Ascending aorta (tissue), 2 donors: ENCODE measurements at regions not wholly inside any gene's neighbourhood (a gene's known extent, or its start where the extent isn't known, plus 50 kb on each side); places are given as distances from the start of the nearest gene placed in this dataset.

Source experiments
- DNase-seq, 2 donors: peaks; one replicate each; pipeline ENCODE4 v3.0.0-alpha.2; 2019; ENCODE audit warnings: low spot score in 2 of 2
- H3K27ac ChIP-seq, 2 donors: fragments of 200-600 bp; sonication (generic); one replicate each; pipeline ENCODE4 v1.5.1; 2016 to 2017; ENCODE audit warnings: mild to moderate bottlenecking in 1 of 2
- H3K27me3 ChIP-seq: fragments of 200-600 bp; sonication (generic); one replicate; pipeline ENCODE4 v1.5.1; 2017
- H3K36me3 ChIP-seq, 2 donors: fragments of 200-600 bp; sonication (generic); one replicate each; pipeline ENCODE4 v1.5.1; 2016
- H3K4me1 ChIP-seq, 2 donors: fragments of 200-600 bp; sonication (generic); one replicate each; pipeline ENCODE4 v1.5.1; 2016 to 2017; ENCODE audit warnings: mild to moderate bottlenecking in 1 of 2
- H3K4me3 ChIP-seq, 2 donors: fragments of 200-600 bp; sonication (generic); one replicate each; pipeline ENCODE4 v1.5.1; 2016 to 2017; ENCODE audit warnings: mild to moderate bottlenecking in 1 of 2
- H3K9me3 ChIP-seq, 2 donors: fragments of 200-600 bp; sonication (generic); one replicate each; pipeline ENCODE4 v1.5.1; 2016
- intact Hi-C: fragments of 100-400 bp; cut with DNase I; formaldehyde crosslinking; loops from one replicate; pipeline ENCODE4 v1.15.1; 2023
- TF ChIP-seq, protein P1 (sequence below), 3 experiments: fragments of 200-600 bp in 2 of 3; fragments of 450-650 bp in 1 of 3; sonication (generic) in 2 of 3; IDR thresholded peaks; one replicate each; pipeline ENCODE4 v1.5.1; 2016 to 2019; ENCODE audit warnings: antibody characterized with exemption in 3 of 3, mild to moderate bottlenecking in 1 of 3, moderate library complexity in 1 of 3

DNA sequence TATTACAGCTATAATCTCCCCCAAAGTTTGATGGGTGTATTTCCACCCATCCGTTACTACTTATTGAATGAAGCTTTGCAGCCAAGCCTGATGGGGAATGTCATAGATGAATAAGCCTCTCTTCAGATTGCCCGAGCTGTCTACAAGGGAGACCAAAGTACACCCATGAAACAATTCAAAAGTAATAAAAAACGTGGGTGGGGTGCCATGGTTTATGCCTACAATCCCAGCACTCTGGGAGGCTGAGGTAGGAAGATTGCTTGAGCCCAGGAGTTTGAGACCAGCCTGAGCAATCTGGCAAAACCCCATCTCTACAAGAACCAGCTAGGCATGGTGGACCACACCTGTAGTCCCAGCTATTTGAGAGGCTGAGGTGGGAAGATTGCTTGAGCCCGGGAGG, 419.2 kb downstream of the FGF9 start:
- Histone ChIP-seq H3K4me3 (no peak overlapping the region), H3K27me3 (no peaks in the 10 kb centered on the region), H3K27ac (no peak overlapping the region), H3K4me1 (peaks cover 0 to 10% of the 10 kb centered on the region in 2 donors), H3K9me3 (no peaks in the 10 kb centered on the region), H3K36me3 (no peaks in the 10 kb centered on the region)
- TF ChIP-seq, protein P1, sequence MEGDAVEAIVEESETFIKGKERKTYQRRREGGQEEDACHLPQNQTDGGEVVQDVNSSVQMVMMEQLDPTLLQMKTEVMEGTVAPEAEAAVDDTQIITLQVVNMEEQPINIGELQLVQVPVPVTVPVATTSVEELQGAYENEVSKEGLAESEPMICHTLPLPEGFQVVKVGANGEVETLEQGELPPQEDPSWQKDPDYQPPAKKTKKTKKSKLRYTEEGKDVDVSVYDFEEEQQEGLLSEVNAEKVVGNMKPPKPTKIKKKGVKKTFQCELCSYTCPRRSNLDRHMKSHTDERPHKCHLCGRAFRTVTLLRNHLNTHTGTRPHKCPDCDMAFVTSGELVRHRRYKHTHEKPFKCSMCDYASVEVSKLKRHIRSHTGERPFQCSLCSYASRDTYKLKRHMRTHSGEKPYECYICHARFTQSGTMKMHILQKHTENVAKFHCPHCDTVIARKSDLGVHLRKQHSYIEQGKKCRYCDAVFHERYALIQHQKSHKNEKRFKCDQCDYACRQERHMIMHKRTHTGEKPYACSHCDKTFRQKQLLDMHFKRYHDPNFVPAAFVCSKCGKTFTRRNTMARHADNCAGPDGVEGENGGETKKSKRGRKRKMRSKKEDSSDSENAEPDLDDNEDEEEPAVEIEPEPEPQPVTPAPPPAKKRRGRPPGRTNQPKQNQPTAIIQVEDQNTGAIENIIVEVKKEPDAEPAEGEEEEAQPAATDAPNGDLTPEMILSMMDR (IDR thresholded peaks at IDR 0.05), result no peak
- DNase-seq, result no peak
- intact Hi-C loops, result loop anchor here (2.0 to 10.0 kb wide), 3 partner anchors 19 to 1235 kb away; no protein-coding TSS in a partner anchor

DNA sequence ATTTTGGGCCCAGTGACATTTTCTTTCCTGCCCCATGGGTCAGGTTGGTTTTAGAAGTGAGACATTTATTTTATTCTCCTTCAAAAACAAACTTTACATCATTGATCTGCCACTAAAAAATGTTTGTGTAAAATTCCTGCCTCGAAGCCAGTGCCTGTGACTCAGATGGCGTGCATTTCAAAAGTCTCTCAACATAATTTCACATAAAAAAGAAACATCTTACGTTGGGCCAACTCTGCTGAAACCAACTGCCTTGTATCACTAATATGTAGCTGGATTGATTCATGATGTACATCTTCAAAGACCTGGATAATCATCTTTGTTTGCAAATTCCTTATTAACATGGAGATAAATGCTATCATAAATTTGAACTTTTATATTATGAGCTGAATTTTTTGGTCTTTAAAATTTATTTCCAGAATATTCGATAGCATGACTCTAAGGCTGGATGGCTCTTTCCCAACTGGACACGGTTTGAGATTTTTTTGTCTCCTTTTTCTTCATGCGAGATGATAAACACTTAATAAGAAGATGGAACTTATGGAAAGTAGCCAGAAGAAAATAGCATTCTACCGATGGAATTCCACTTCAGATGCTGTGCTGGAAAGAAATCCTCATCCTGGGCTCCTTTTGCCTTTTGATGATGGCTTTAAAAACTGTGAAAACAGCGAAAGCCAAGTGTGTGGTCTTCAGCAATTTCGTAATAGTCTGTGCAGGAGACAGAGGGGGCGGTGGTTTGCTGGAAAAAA, 420.5 kb downstream of the FGF9 start:
- Histone ChIP-seq H3K36me3 (no peaks in the 10 kb centered on the region), H3K27ac (peak overlapping the region in 1 of 2 donors; percentile 19), H3K4me3 (no peak overlapping the region), H3K4me1 (peaks cover 0 to 10% of the 10 kb centered on the region in 2 donors), H3K9me3 (no peaks in the 10 kb centered on the region), H3K27me3 (no peaks in the 10 kb centered on the region)
- intact Hi-C loops, result loop anchor here (2.0 to 10.0 kb wide), 3 partner anchors 17 to 1233 kb away; no protein-coding TSS in a partner anchor
- no peak for DNase-seq
- TF ChIP-seq, protein P1 (IDR thresholded peaks at IDR 0.05), result no peak

DNA sequence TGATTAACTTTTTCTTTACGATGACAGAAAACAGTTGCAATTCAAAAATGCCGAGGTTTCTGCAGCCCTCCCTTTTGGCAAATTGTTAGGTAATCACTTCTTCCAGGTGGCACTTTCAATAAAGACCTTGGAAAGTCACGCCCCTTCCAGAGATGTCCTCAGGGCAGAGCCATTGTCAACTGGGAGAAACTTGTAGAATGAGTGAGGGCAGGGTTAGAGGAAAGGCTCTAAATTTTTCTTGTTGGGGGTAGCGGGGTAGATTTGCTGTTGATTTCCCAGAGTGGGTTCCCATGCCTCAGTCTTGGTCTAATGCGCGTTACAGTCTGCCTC, 421.1 kb downstream of the FGF9 start:
- H3K27ac ChIP-seq, result no peak overlapping the region
- no peak for DNase-seq
- TF ChIP-seq, protein P1 (IDR thresholded peaks at IDR 0.05), result no peak
- H3K36me3 ChIP-seq, result no peaks in the 10 kb centered on the region
- H3K9me3 ChIP-seq, result no peaks in the 10 kb centered on the region
- H3K4me1 ChIP-seq, result peaks cover 0 to 10% of the 10 kb centered on the region in 2 donors
- no peak overlapping the region for H3K4me3 ChIP-seq
- intact Hi-C loops, result loop anchor here (2.0 to 10.0 kb wide), 3 partner anchors 17 to 1233 kb away; no protein-coding TSS in a partner anchor
- no peaks in the 10 kb centered on the region for H3K27me3 ChIP-seq

DNA sequence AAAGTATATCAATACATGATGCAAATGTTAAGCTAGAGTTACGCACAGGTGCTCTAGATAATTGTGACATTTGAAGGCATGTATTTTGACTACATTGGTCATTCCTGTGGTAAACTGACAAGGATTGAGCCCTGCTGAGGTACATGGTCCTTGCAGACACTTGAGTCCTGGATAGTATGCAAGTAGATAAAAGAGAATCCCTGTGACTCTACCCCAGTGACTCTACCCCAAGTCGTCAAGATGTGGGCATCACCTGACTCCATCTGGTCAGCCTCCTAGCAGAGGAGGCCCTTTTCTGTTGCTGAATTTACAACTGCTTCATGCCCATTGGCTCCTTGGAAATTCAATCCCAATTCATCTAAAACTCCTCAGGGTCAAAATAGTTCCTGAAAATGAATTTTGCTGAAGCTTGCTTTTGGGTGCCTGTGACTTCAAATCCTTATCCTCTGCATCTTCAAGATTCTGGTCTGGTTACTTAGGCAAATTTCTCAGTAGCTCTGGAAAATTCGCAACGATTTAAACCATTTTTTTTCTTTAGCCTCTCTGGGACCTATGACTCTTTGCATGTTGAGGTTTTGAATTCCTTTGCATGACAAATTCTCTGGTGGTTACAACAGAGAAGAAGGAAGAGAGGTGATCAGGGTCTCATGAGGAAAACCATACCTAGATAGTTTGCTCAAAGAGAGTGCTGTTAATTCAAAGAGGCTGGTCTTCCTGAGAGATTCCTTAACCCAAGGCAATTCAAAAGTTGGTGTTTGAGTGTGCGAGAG, 422.1 kb downstream of the FGF9 start:
- Histone ChIP-seq H3K36me3 (no peaks in the 10 kb centered on the region), H3K9me3 (no peaks in the 10 kb centered on the region), H3K27ac (no peak overlapping the region), H3K4me1 (peaks cover 0 to 10% of the 10 kb centered on the region in 2 donors), H3K4me3 (no peak overlapping the region), H3K27me3 (no peaks in the 10 kb centered on the region)
- intact Hi-C loops, result loop anchor here (10.0 kb wide), 1 partner anchor 1232 kb away; no protein-coding TSS in a partner anchor
- DNase-seq, result no peak
- TF ChIP-seq, protein P1 (IDR thresholded peaks at IDR 0.05), result no peak

DNA sequence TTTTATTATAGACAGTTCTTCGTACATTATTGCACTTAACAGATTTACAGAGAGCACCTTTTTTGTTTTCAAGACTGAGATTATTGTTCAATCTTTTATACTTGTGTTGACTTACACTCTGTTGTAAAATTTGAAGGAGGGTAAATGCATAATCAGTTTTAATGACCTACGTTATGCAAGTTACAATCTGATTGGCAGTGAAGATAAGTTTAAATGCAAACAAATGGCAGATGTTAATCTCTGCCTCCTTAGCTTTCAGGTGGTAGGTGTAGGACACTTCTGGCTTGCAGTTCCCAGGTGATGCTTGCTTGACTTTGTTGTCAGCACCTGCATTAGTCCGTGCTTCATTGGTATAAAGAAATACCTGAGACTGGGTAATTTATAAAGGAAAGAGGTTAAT, 424.9 kb downstream of the FGF9 start:
- intact Hi-C loops, result loop anchor here (10.0 kb wide), 1 partner anchor 1229 kb away; no protein-coding TSS in a partner anchor
- Histone ChIP-seq H3K9me3 (no peaks in the 10 kb centered on the region), H3K36me3 (no peaks in the 10 kb centered on the region), H3K27ac (no peak overlapping the region), H3K4me3 (no peak overlapping the region), H3K27me3 (no peaks in the 10 kb centered on the region), H3K4me1 (peaks cover 0 to 10% of the 10 kb centered on the region in 2 donors)
- no peak for DNase-seq
- TF ChIP-seq, protein P1 (IDR thresholded peaks at IDR 0.05), result no peak
